ENCODE measurements at regions not wholly inside any gene's neighbourhood (a gene's known extent, or its start where the extent isn't known, plus 50 kb on each side); places are given as distances from the start of the nearest gene placed in this dataset.

GRCh38 chr2:173759959-173760358 lies 205.2 kb downstream of the SP3 start:
- H3K36me3 Mint-ChIP-seq (ENCODE audit: insufficient read depth): no peaks in the 10 kb centered on the region
- no peak for ATAC-seq
- no peak overlapping the region for H3K4me3 Mint-ChIP-seq
- no peaks in the 10 kb centered on the region for H3K9me3 Mint-ChIP-seq
- H3K27me3 Mint-ChIP-seq (ENCODE audit: low read depth): peaks cover 12% of the 10 kb centered on the region
- no peaks in the 10 kb centered on the region for H3K4me1 Mint-ChIP-seq (ENCODE audit: low read depth)
- no peak for DNase-seq

GRCh38 chr2:173760553-173760952 lies 204.6 kb downstream of the SP3 start:
- no peak for DNase-seq
- Mint-ChIP-seq H3K36me3 (ENCODE audit: insufficient read depth) (no peaks in the 10 kb centered on the region), H3K27me3 (ENCODE audit: low read depth) (peaks cover 12% of the 10 kb centered on the region), H3K4me1 (ENCODE audit: low read depth) (no peaks in the 10 kb centered on the region), H3K4me3 (no peak overlapping the region), H3K9me3 (no peaks in the 10 kb centered on the region)
- no peak for ATAC-seq

GRCh38 chr2:173761603-173762119 lies 203.5 kb downstream of the SP3 start:
- no peak for DNase-seq
- Mint-ChIP-seq H3K36me3 (ENCODE audit: insufficient read depth) (no peaks in the 10 kb centered on the region), H3K4me3 (no peak overlapping the region), H3K27me3 (ENCODE audit: low read depth) (peaks cover 12% of the 10 kb centered on the region), H3K4me1 (ENCODE audit: low read depth) (no peaks in the 10 kb centered on the region), H3K9me3 (no peaks in the 10 kb centered on the region)
- no peak for ATAC-seq

- H3K9me3 Mint-ChIP-seq: no peaks in the 10 kb centered on the region
- H3K36me3 Mint-ChIP-seq (ENCODE audit: insufficient read depth): no peaks in the 10 kb centered on the region
- DNase-seq (no peak), ATAC-seq (no peak)
- no peak overlapping the region for H3K4me3 Mint-ChIP-seq
- no peaks in the 10 kb centered on the region for H3K4me1 Mint-ChIP-seq (ENCODE audit: low read depth)
- H3K27me3 Mint-ChIP-seq (ENCODE audit: low read depth): peaks cover 12% of the 10 kb centered on the region
Observed at GRCh38 chr2:173762221-173762620, 203.0 kb downstream of the SP3 start.

- no peaks in the 10 kb centered on the region for H3K4me1 Mint-ChIP-seq (ENCODE audit: low read depth)
- ATAC-seq (no peak), DNase-seq (no peak)
- H3K9me3 Mint-ChIP-seq: no peaks in the 10 kb centered on the region
- no peak overlapping the region for H3K4me3 Mint-ChIP-seq
- H3K27me3 Mint-ChIP-seq (ENCODE audit: low read depth): peaks cover 10% of the 10 kb centered on the region
- H3K36me3 Mint-ChIP-seq (ENCODE audit: insufficient read depth): no peaks in the 10 kb centered on the region
Observed at GRCh38 chr2:173762864-173763263, 202.3 kb downstream of the SP3 start.

GRCh38 chr2:173763641-173764040 lies 201.5 kb downstream of the SP3 start:
- Mint-ChIP-seq H3K4me1 (ENCODE audit: low read depth) (no peaks in the 10 kb centered on the region), H3K4me3 (no peak overlapping the region), H3K36me3 (ENCODE audit: insufficient read depth) (no peaks in the 10 kb centered on the region), H3K9me3 (no peaks in the 10 kb centered on the region), H3K27me3 (ENCODE audit: low read depth) (peaks cover 9% of the 10 kb centered on the region)
- ATAC-seq: no peak
- DNase-seq: no peak

GRCh38 chr2:173764094-173764493 lies 201.1 kb downstream of the SP3 start:
- Mint-ChIP-seq H3K36me3 (ENCODE audit: insufficient read depth) (no peaks in the 10 kb centered on the region), H3K9me3 (no peaks in the 10 kb centered on the region), H3K4me3 (no peak overlapping the region), H3K27me3 (ENCODE audit: low read depth) (peaks cover 9% of the 10 kb centered on the region), H3K4me1 (ENCODE audit: low read depth) (no peaks in the 10 kb centered on the region)
- ATAC-seq: no peak
- DNase-seq: no peak

GRCh38 chr2:173766537-173767289 lies 198.5 kb downstream of the SP3 start:
- Mint-ChIP-seq H3K4me3 (no peak overlapping the region), H3K36me3 (ENCODE audit: insufficient read depth) (no peaks in the 10 kb centered on the region), H3K9me3 (no peaks in the 10 kb centered on the region), H3K27me3 (ENCODE audit: low read depth) (peaks cover 10% of the 10 kb centered on the region), H3K4me1 (ENCODE audit: low read depth) (no peaks in the 10 kb centered on the region)
- DNase-seq (no peak), ATAC-seq (no peak)

GRCh38 chr2:173770947-173771678 lies 194.1 kb downstream of the SP3 start:
- no peaks in the 10 kb centered on the region for H3K36me3 Mint-ChIP-seq (ENCODE audit: insufficient read depth)
- H3K9me3 Mint-ChIP-seq: no peaks in the 10 kb centered on the region
- ATAC-seq (no peak), DNase-seq (no peak)
- no peak overlapping the region for H3K4me3 Mint-ChIP-seq
- no peaks in the 10 kb centered on the region for H3K4me1 Mint-ChIP-seq (ENCODE audit: low read depth)
- H3K27me3 Mint-ChIP-seq (ENCODE audit: low read depth): peaks cover 5% of the 10 kb centered on the region

GRCh38 chr2:173772205-173772604 lies 193.0 kb downstream of the SP3 start:
- H3K36me3 Mint-ChIP-seq (ENCODE audit: insufficient read depth): no peaks in the 10 kb centered on the region
- no peak overlapping the region for H3K4me3 Mint-ChIP-seq
- H3K27me3 Mint-ChIP-seq (ENCODE audit: low read depth): peaks cover 5% of the 10 kb centered on the region
- no peak for DNase-seq
- ATAC-seq: no peak
- no peaks in the 10 kb centered on the region for H3K4me1 Mint-ChIP-seq (ENCODE audit: low read depth)
- no peaks in the 10 kb centered on the region for H3K9me3 Mint-ChIP-seq

GRCh38 chr2:173773076-173773475 lies 192.1 kb downstream of the SP3 start:
- no peak for DNase-seq
- Mint-ChIP-seq H3K36me3 (ENCODE audit: insufficient read depth) (no peaks in the 10 kb centered on the region), H3K4me1 (ENCODE audit: low read depth) (no peaks in the 10 kb centered on the region), H3K4me3 (no peak overlapping the region), H3K27me3 (ENCODE audit: low read depth) (peaks cover 5% of the 10 kb centered on the region), H3K9me3 (no peaks in the 10 kb centered on the region)
- no peak for ATAC-seq

- Mint-ChIP-seq H3K36me3 (ENCODE audit: insufficient read depth) (no peaks in the 10 kb centered on the region), H3K9me3 (no peaks in the 10 kb centered on the region), H3K27me3 (ENCODE audit: low read depth) (peaks cover 5% of the 10 kb centered on the region), H3K4me3 (no peak overlapping the region), H3K4me1 (ENCODE audit: low read depth) (no peaks in the 10 kb centered on the region)
- no peak for DNase-seq
- ATAC-seq: no peak
Observed at GRCh38 chr2:173775440-173775839, 189.7 kb downstream of the SP3 start.

- Mint-ChIP-seq H3K27me3 (ENCODE audit: low read depth) (peaks cover 25% of the 10 kb centered on the region), H3K4me1 (ENCODE audit: low read depth) (no peaks in the 10 kb centered on the region), H3K9me3 (no peaks in the 10 kb centered on the region), H3K4me3 (no peak overlapping the region), H3K36me3 (ENCODE audit: insufficient read depth) (no peaks in the 10 kb centered on the region)
- ATAC-seq (no peak), DNase-seq (no peak)
Observed at GRCh38 chr2:173782681-173783080, 182.5 kb downstream of the SP3 start.

- no peaks in the 10 kb centered on the region for H3K4me1 Mint-ChIP-seq (ENCODE audit: low read depth)
- no peak overlapping the region for H3K4me3 Mint-ChIP-seq
- H3K36me3 Mint-ChIP-seq (ENCODE audit: insufficient read depth): no peaks in the 10 kb centered on the region
- no peak for DNase-seq
- peaks cover 25% of the 10 kb centered on the region for H3K27me3 Mint-ChIP-seq (ENCODE audit: low read depth)
- no peak for ATAC-seq
- H3K9me3 Mint-ChIP-seq: no peaks in the 10 kb centered on the region
Observed at GRCh38 chr2:173783382-173783781, 181.8 kb downstream of the SP3 start.

GRCh38 chr2:173785813-173786212 lies 179.4 kb downstream of the SP3 start:
- Mint-ChIP-seq H3K9me3 (no peaks in the 10 kb centered on the region), H3K4me3 (no peak overlapping the region), H3K27me3 (ENCODE audit: low read depth) (peaks cover 22% of the 10 kb centered on the region), H3K4me1 (ENCODE audit: low read depth) (no peaks in the 10 kb centered on the region), H3K36me3 (ENCODE audit: insufficient read depth) (no peaks in the 10 kb centered on the region)
- DNase-seq (no peak), ATAC-seq (no peak)
